Right lobe of liver (tissue), 4 donors: ENCODE measurements at regions not wholly inside any gene's neighbourhood (a gene's known extent, or its start where the extent isn't known, plus 50 kb on each side); places are given as distances from the start of the nearest gene placed in this dataset.

Experiments used
- CTCF ChIP-seq, 4 donors: fragments of 200-600 bp in 3 of 4; fragments of 450-650 bp in 1 of 4; IDR thresholded peaks; one replicate each; pipeline versions ENCODE4 v1.5.1 to v1.8.0; 2016 to 2022; ENCODE audit warnings: antibody characterized with exemption in 4 of 4, mild to moderate bottlenecking in 2 of 4
- POLR2A ChIP-seq: fragments of 450-650 bp; IDR thresholded peaks from one replicate; pipeline ENCODE4 v1.6.1; 2017; ENCODE audit warnings: antibody characterized with exemption, mild to moderate bottlenecking
- donor health status: DM: no; HTN: no; CAD: no.
- donor health status: DM: no; HTN: no; CAD: no.
- donor health status: DM: no; HTN: yes; CAD: no.

GRCh38 chr12:40172879-40173278, 51.9 kb upstream of the LRRK2 start:
- TF ChIP-seq CTCF (IDR thresholded peaks at IDR 0.05) (no peak), POLR2A (no peak)
